ENCODE measurements at regions not wholly inside any gene's neighbourhood (a gene's known extent, or its start where the extent isn't known, plus 50 kb on each side); places are given as distances from the start of the nearest gene placed in this dataset.

- TF ChIP-seq EZH2phosphoT487 (IDR thresholded peaks at IDR 0.05) (no peak), CTCF (IDR thresholded peaks at IDR 0.05) (no peak), EZH2 (IDR thresholded peaks at IDR 0.05) (no peak)
Observed at GRCh38 chr17:12257176-12257575, 236.5 kb downstream of the MAP2K4 start.

Measured in neural progenitor cell (in vitro differentiated cells).